ENCODE measurements at regions not wholly inside any gene's neighbourhood (a gene's known extent, or its start where the extent isn't known, plus 50 kb on each side); places are given as distances from the start of the nearest gene placed in this dataset.
"Not testable (repeated sequence)": the region's sequence is repeated elsewhere in the genome, so short reads cannot be mapped to it uniquely, and the experiment has no call there.

- not testable (repeated sequence) for ATAC-seq
Observed at GRCh38 chr2:132273585-132273984, 111.8 kb upstream of the ANKRD30BL start.

GRCh38 chr2:132274000-132274399 is 112.2 kb upstream of the ANKRD30BL start:
- ATAC-seq = no peak

- no peak for ATAC-seq
Observed at GRCh38 chr2:132275396-132275795, 113.6 kb upstream of the ANKRD30BL start.

- no peak for ATAC-seq
Observed at GRCh38 chr2:132276571-132276981, 114.8 kb upstream of the ANKRD30BL start.

- no peak for ATAC-seq
Observed at GRCh38 chr2:132278267-132278666, 116.5 kb upstream of the ANKRD30BL start.

- no peak for ATAC-seq
Observed at GRCh38 chr2:132279344-132279743, 117.6 kb upstream of the ANKRD30BL start.

GRCh38 chr2:132279930-132280615 is 118.3 kb upstream of the ANKRD30BL start:
- peak; percentile 11 for ATAC-seq

GRCh38 chr2:132280912-132281311 is 119.2 kb upstream of the ANKRD30BL start:
- ATAC-seq = no peak

GRCh38 chr2:132282104-132282503 is 120.4 kb upstream of the ANKRD30BL start:
- not testable (repeated sequence) for ATAC-seq

GRCh38 chr2:132282911-132283310 is 121.2 kb upstream of the ANKRD30BL start:
- ATAC-seq = no peak

GRCh38 chr2:132286289-132286911 is 124.6 kb upstream of the ANKRD30BL start:
- ATAC-seq = not testable (repeated sequence)

- not testable (repeated sequence) for ATAC-seq
Observed at GRCh38 chr2:132287910-132288309, 126.2 kb upstream of the ANKRD30BL start.

GRCh38 chr2:132289138-132289537 is 127.4 kb upstream of the ANKRD30BL start:
- ATAC-seq = not testable (repeated sequence)

- not testable (repeated sequence) for ATAC-seq
Observed at GRCh38 chr2:132289812-132290211, 126.8 kb upstream of the GPR39 start.

GRCh38 chr2:132300592-132301378 is 115.8 kb upstream of the GPR39 start:
- ATAC-seq = not testable (repeated sequence)

- ATAC-seq = peak; percentile 76
Observed at GRCh38 chr2:132304661-132305380, 111.8 kb upstream of the GPR39 start.

GRCh38 chr2:132307613-132308198 is 108.9 kb upstream of the GPR39 start:
- not testable (repeated sequence) for ATAC-seq

- not testable (repeated sequence) for ATAC-seq
Observed at GRCh38 chr2:132309203-132309602, 107.4 kb upstream of the GPR39 start.

GRCh38 chr2:132315546-132315945 is 101.1 kb upstream of the GPR39 start:
- not testable (repeated sequence) for ATAC-seq

GRCh38 chr2:132317026-132317680 is 99.5 kb upstream of the GPR39 start:
- ATAC-seq = peak; percentile 76

GRCh38 chr2:132318481-132318880 is 98.1 kb upstream of the GPR39 start:
- ATAC-seq = not testable (repeated sequence)

- not testable (repeated sequence) for ATAC-seq
Observed at GRCh38 chr2:132324005-132324404, 92.6 kb upstream of the GPR39 start.
